Adrenal gland (tissue), 5 donors: ENCODE measurements at regions not wholly inside any gene's neighbourhood (a gene's known extent, or its start where the extent isn't known, plus 50 kb on each side); places are given as distances from the start of the nearest gene placed in this dataset.
"Not testable (repeated sequence)": the region's sequence is repeated elsewhere in the genome, so short reads cannot be mapped to it uniquely, and the experiment has no call there.

Source experiments
- POLR2A ChIP-seq, 2 donors: fragments of 450-650 bp; IDR thresholded peaks; one replicate each; pipeline ENCODE4 v1.6.1; 2017; ENCODE audit warnings: antibody characterized with exemption in 2 of 2, mild to moderate bottlenecking in 2 of 2, moderate library complexity in 1 of 2
- TF ChIP-seq, protein P1 (sequence below), 6 experiments: fragments of 450-650 bp in 4 of 6; fragments of 200-600 bp in 2 of 6; sonication (generic) in 1 of 6; IDR thresholded peaks; 1 replicate in 5 of 6; 2 replicates in 1 of 6; pipeline versions ENCODE4 v1.5.1 to v1.8.0; 2016 to 2021; ENCODE audit warnings: antibody characterized with exemption in 6 of 6, mild to moderate bottlenecking in 2 of 6, moderate library complexity in 1 of 6
- donor health status: DM: no; HTN: no; CAD: no.

DNA sequence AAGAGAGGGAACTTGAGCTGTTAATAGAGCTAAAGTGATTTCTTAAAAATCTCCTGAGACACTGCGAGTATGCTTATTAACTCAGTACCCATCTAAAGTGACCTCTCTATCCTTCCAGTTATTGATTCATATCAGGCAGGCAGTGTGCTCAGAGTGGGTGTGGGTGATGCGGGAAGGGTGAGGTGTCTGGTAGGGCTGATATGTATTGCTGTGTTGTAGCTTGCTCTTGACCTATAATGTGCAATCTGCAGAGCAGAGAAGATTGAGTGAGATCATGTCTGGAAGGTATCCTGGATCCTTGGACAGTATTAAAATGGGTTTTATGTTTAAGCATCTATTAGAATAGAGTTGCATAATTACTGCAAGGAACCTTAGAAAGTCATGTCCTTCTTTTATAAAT lies 71.9 kb upstream of the SEC22B start:
- TF ChIP-seq, protein P1, sequence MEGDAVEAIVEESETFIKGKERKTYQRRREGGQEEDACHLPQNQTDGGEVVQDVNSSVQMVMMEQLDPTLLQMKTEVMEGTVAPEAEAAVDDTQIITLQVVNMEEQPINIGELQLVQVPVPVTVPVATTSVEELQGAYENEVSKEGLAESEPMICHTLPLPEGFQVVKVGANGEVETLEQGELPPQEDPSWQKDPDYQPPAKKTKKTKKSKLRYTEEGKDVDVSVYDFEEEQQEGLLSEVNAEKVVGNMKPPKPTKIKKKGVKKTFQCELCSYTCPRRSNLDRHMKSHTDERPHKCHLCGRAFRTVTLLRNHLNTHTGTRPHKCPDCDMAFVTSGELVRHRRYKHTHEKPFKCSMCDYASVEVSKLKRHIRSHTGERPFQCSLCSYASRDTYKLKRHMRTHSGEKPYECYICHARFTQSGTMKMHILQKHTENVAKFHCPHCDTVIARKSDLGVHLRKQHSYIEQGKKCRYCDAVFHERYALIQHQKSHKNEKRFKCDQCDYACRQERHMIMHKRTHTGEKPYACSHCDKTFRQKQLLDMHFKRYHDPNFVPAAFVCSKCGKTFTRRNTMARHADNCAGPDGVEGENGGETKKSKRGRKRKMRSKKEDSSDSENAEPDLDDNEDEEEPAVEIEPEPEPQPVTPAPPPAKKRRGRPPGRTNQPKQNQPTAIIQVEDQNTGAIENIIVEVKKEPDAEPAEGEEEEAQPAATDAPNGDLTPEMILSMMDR (IDR thresholded peaks at IDR 0.05), result not testable (repeated sequence)
- TF ChIP-seq POLR2A (IDR thresholded peaks at IDR 0.05), result not testable (repeated sequence)
